ENCODE measurements at regions not wholly inside any gene's neighbourhood (a gene's known extent, or its start where the extent isn't known, plus 50 kb on each side); places are given as distances from the start of the nearest gene placed in this dataset.

DNA sequence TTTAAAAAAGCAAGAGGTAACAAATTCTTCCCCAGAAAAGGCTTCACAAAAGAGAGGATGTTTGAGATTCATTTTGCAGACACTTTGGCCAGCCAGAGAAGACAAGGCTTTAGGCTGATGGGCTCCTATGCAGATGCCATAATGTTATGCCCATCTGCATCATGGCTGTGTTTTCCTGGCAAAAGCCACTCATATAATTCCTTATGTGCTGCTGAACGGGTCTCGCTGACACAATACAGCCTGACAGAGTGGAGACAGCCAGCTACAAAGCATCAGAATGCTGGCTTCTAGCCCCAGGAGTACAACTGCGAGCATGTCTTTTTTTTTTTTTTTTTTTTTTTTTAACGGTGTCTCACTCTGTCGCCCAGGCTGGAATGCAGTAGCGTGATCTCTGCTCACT, 1157.4 kb upstream of the AUTS2 start:
- Histone ChIP-seq H3K4me1 (ENCODE audit: control insufficient read depth in 4 of 4, insufficient read depth in 4 of 4, low read length in 3 of 4) (no peaks in the 10 kb centered on the region), H3K27ac (ENCODE audit: low read depth in 1 of 2, low read length in 2 of 2) (no peak overlapping the region), H3K4me3 (ENCODE audit: low read depth in 1 of 3, low read length in 3 of 3) (no peak overlapping the region), H3K9ac (ENCODE audit: low read depth in 1 of 2, low read length in 2 of 2) (no peak overlapping the region), H3K36me3 (ENCODE audit: control insufficient read depth in 4 of 4, insufficient read depth in 3 of 4, low read depth in 1 of 4, low read length in 3 of 4) (no peaks in the 10 kb centered on the region), H3K27me3 (ENCODE audit: control insufficient read depth in 4 of 4, insufficient read depth in 4 of 4, low read length in 3 of 4) (no peaks in the 10 kb centered on the region), H3K9me3 (ENCODE audit: control insufficient read depth in 4 of 4, low read length in 3 of 4) (no peaks in the 10 kb centered on the region)
- TF ChIP-seq SP1 (IDR thresholded peaks at IDR 0.05) (no peak), RXRA (IDR thresholded peaks at IDR 0.05) (no peak), YY1 (IDR thresholded peaks at IDR 0.05) (no peak)
- TF ChIP-seq, protein P1, sequence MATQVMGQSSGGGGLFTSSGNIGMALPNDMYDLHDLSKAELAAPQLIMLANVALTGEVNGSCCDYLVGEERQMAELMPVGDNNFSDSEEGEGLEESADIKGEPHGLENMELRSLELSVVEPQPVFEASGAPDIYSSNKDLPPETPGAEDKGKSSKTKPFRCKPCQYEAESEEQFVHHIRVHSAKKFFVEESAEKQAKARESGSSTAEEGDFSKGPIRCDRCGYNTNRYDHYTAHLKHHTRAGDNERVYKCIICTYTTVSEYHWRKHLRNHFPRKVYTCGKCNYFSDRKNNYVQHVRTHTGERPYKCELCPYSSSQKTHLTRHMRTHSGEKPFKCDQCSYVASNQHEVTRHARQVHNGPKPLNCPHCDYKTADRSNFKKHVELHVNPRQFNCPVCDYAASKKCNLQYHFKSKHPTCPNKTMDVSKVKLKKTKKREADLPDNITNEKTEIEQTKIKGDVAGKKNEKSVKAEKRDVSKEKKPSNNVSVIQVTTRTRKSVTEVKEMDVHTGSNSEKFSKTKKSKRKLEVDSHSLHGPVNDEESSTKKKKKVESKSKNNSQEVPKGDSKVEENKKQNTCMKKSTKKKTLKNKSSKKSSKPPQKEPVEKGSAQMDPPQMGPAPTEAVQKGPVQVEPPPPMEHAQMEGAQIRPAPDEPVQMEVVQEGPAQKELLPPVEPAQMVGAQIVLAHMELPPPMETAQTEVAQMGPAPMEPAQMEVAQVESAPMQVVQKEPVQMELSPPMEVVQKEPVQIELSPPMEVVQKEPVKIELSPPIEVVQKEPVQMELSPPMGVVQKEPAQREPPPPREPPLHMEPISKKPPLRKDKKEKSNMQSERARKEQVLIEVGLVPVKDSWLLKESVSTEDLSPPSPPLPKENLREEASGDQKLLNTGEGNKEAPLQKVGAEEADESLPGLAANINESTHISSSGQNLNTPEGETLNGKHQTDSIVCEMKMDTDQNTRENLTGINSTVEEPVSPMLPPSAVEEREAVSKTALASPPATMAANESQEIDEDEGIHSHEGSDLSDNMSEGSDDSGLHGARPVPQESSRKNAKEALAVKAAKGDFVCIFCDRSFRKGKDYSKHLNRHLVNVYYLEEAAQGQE (IDR thresholded peaks at IDR 0.05): no peak
- DNase-seq (ENCODE audit: low spot score): no peak
- 82% methylated on average over 6 of the region's 6 CpGs for whole genome bisulfite sequencing

DNA sequence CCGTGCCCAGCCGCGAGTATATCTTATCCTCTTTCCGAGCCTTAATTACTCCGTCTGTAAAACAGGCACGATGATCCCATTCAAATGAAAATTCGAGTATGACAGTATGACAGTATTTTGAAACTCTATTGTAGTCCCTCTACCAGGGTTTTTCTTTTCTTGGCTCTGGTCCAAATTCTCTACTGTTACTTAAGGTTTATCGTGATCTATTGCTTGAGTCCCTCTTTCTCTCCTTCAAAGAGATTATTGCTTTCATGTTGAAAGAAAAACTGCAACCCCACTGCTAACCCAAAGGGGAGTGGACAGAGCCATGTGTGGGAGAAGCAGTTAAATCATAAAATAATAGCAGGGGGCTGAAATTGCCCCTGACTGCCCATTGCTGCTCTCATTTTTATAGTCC, 1156.6 kb upstream of the AUTS2 start:
- no peaks in the 10 kb centered on the region for H3K9me3 ChIP-seq (ENCODE audit: control insufficient read depth in 4 of 4, low read length in 3 of 4)
- no peak overlapping the region for H3K4me3 ChIP-seq (ENCODE audit: low read depth in 1 of 3, low read length in 3 of 3)
- H3K9ac ChIP-seq (ENCODE audit: low read depth in 1 of 2, low read length in 2 of 2): no peak overlapping the region
- 89% methylated on average over 8 of the region's 8 CpGs for WGBS
- no peak for DNase-seq (ENCODE audit: low spot score)
- H3K36me3 ChIP-seq (ENCODE audit: control insufficient read depth in 4 of 4, insufficient read depth in 3 of 4, low read depth in 1 of 4, low read length in 3 of 4): no peaks in the 10 kb centered on the region
- H3K27ac ChIP-seq (ENCODE audit: low read depth in 1 of 2, low read length in 2 of 2): no peak overlapping the region
- H3K4me1 ChIP-seq (ENCODE audit: control insufficient read depth in 4 of 4, insufficient read depth in 4 of 4, low read length in 3 of 4): no peaks in the 10 kb centered on the region
- TF ChIP-seq, protein P2, sequence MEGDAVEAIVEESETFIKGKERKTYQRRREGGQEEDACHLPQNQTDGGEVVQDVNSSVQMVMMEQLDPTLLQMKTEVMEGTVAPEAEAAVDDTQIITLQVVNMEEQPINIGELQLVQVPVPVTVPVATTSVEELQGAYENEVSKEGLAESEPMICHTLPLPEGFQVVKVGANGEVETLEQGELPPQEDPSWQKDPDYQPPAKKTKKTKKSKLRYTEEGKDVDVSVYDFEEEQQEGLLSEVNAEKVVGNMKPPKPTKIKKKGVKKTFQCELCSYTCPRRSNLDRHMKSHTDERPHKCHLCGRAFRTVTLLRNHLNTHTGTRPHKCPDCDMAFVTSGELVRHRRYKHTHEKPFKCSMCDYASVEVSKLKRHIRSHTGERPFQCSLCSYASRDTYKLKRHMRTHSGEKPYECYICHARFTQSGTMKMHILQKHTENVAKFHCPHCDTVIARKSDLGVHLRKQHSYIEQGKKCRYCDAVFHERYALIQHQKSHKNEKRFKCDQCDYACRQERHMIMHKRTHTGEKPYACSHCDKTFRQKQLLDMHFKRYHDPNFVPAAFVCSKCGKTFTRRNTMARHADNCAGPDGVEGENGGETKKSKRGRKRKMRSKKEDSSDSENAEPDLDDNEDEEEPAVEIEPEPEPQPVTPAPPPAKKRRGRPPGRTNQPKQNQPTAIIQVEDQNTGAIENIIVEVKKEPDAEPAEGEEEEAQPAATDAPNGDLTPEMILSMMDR (IDR thresholded peaks at IDR 0.05; ENCODE audit: low read depth, low read length, missing input control): no peak
- no peak for TF ChIP-seq HNF4A (conservative IDR thresholded peaks at IDR 0.05)
- no peak for TF ChIP-seq EGR1 (IDR thresholded peaks at IDR 0.05; ENCODE audit: low read depth in 2 of 2)
- TF ChIP-seq FOXA2 (IDR thresholded peaks at IDR 0.05): no peak
- TF ChIP-seq FOXA1 (IDR thresholded peaks at IDR 0.05): no peak
- TF ChIP-seq, protein P3, sequence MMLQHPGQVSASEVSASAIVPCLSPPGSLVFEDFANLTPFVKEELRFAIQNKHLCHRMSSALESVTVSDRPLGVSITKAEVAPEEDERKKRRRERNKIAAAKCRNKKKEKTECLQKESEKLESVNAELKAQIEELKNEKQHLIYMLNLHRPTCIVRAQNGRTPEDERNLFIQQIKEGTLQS (IDR thresholded peaks at IDR 0.05): no peak
- TF ChIP-seq, protein P1 (IDR thresholded peaks at IDR 0.05): no peak
- no peak for TF ChIP-seq RAD21 (IDR thresholded peaks at IDR 0.05)
- TF ChIP-seq, protein P4, sequence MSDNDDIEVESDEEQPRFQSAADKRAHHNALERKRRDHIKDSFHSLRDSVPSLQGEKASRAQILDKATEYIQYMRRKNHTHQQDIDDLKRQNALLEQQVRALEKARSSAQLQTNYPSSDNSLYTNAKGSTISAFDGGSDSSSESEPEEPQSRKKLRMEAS (IDR thresholded peaks at IDR 0.05): no peak
- TF ChIP-seq JUND (IDR thresholded peaks at IDR 0.05): no peak
- no peak for TF ChIP-seq GABPA (IDR thresholded peaks at IDR 0.05 in 1 of 2, conservative IDR thresholded peaks at IDR 0.05 in 1 of 2)
- TF ChIP-seq, protein P5, sequence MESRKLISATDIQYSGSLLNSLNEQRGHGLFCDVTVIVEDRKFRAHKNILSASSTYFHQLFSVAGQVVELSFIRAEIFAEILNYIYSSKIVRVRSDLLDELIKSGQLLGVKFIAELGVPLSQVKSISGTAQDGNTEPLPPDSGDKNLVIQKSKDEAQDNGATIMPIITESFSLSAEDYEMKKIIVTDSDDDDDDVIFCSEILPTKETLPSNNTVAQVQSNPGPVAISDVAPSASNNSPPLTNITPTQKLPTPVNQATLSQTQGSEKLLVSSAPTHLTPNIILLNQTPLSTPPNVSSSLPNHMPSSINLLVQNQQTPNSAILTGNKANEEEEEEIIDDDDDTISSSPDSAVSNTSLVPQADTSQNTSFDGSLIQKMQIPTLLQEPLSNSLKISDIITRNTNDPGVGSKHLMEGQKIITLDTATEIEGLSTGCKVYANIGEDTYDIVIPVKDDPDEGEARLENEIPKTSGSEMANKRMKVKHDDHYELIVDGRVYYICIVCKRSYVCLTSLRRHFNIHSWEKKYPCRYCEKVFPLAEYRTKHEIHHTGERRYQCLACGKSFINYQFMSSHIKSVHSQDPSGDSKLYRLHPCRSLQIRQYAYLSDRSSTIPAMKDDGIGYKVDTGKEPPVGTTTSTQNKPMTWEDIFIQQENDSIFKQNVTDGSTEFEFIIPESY (IDR thresholded peaks at IDR 0.05): no peak
- TF ChIP-seq RXRA (IDR thresholded peaks at IDR 0.05): no peak
- TF ChIP-seq YY1 (IDR thresholded peaks at IDR 0.05): no peak
- no peak for TF ChIP-seq SP1 (IDR thresholded peaks at IDR 0.05)
- no peak for TF ChIP-seq TAF1 (conservative IDR thresholded peaks at IDR 0.05)
- H3K27me3 ChIP-seq (ENCODE audit: control insufficient read depth in 4 of 4, insufficient read depth in 4 of 4, low read length in 3 of 4): no peaks in the 10 kb centered on the region
